HepG2 (cell line): ENCODE measurements at regions not wholly inside any gene's neighbourhood (a gene's known extent, or its start where the extent isn't known, plus 50 kb on each side); places are given as distances from the start of the nearest gene placed in this dataset.

Source experiments
- ATAC-seq: fragments of 200-7000 bp; cut with Tn5 transposase; 3 replicates; pipeline ENCODE4 v1.9.1; 2020; ENCODE audit warnings: mild to moderate bottlenecking, moderate library complexity
- BruUV-seq: library from RNA; stranded (reverse); fragments of 400-500 nt; replicated peaks from 2 replicates; lab custom pipeline; 2021; lab: Mats Ljungman, UMichigan
- CTCF ChIA-PET: fragments of 300-600 bp; formaldehyde crosslinking; extraction: SDS; loops from one replicate; lab custom pipeline; 2021; ENCODE audit warnings: low total read pairs, inconsistent platforms, low intra/inter-chr PET ratio; lab: Yijun Ruan, JAX
- POLR2A ChIA-PET: fragments of 350-600 bp; sonication (Branson Sonifier 250); formaldehyde crosslinking; loops from one replicate; lab custom pipeline; 2020; ENCODE audit warnings: antibody characterized with exemption, inconsistent platforms; lab: Yijun Ruan, JAX
- DNase-seq: peaks from one replicate; pipeline ENCODE4 v3.0.0-alpha.2; 2015; ENCODE audit warnings: low spot score
- FAIRE-seq: peaks from 3 replicates; lab custom pipeline; 2011; peaks lifted over from hg19 to GRCh38; lab: Jason Lieb, UNC
- H2AFZ ChIP-seq: one replicate; pipeline ENCODE4 v1.6.1; 2011; ENCODE audit warnings: low read length, inconsistent platforms
- H3K27ac ChIP-seq: fragments of 300-600 bp; 3 replicates; pipeline ENCODE4 v1.8.0; 2011; ENCODE audit warnings: mixed run types, mild to moderate bottlenecking, mixed read lengths, low read length, inconsistent platforms; ENCODE audit not compliant: insufficient read depth; ENCODE audit errors: extremely low read length
- H3K27me3 ChIP-seq, 2 experiments: fragments of 200-600 bp in 1 of 2; 2 replicates in 1 of 2; 3 replicates in 1 of 2; pipeline versions ENCODE4 v1.6.0 to v1.8.0; 2011; ENCODE audit warnings: low read length in 2 of 2, mild to moderate bottlenecking in 2 of 2, moderate library complexity in 2 of 2, inconsistent platforms in 1 of 2; ENCODE audit not compliant: insufficient read depth in 2 of 2, control insufficient read depth in 1 of 2
- H3K36me3 ChIP-seq, 2 experiments: fragments of 200-600 bp in 1 of 2; replicated peaks in 1 of 2; 2 replicates in 1 of 2; 3 replicates in 1 of 2; pipeline versions ENCODE4 v1.5.1 to v1.8.0; 2011; ENCODE audit warnings: low read length in 2 of 2, inconsistent platforms in 1 of 2; ENCODE audit not compliant: insufficient read depth in 2 of 2, control insufficient read depth in 1 of 2
- H3K4me1 ChIP-seq: 2 replicates; pipeline ENCODE4 v1.5.1; 2012; ENCODE audit warnings: low read length, inconsistent platforms; ENCODE audit not compliant: insufficient read depth
- H3K4me2 ChIP-seq: 2 replicates; pipeline ENCODE4 v1.6.0; 2011; ENCODE audit warnings: low read depth, low read length, inconsistent platforms
- H3K4me3 ChIP-seq, 3 experiments: fragments of 200-600 bp in 1 of 3; sonication (generic), shearing (Covaris generic) in 1 of 3; replicated peaks in 1 of 3; 2 replicates each; pipeline ENCODE4 v1.5.1; 2011 to 2016; ENCODE audit warnings: low read length in 3 of 3, inconsistent platforms in 2 of 3, low read depth in 2 of 3, mild to moderate bottlenecking in 2 of 3, control low read depth in 1 of 3, mixed read lengths in 1 of 3; ENCODE audit not compliant: insufficient read depth in 1 of 3
- H3K79me2 ChIP-seq: one replicate; pipeline ENCODE4 v1.6.1; 2011; ENCODE audit warnings: low read length, inconsistent platforms; ENCODE audit not compliant: insufficient read depth
- H3K9ac ChIP-seq: 2 replicates; pipeline ENCODE4 v1.6.0; 2011; ENCODE audit warnings: mild to moderate bottlenecking, low read depth, low read length, inconsistent platforms; ENCODE audit not compliant: insufficient read depth
- H3K9me3 ChIP-seq: 2 replicates; pipeline ENCODE4 v1.5.1; 2012; ENCODE audit warnings: mild to moderate bottlenecking, low read length
- H4K20me1 ChIP-seq: 2 replicates; pipeline ENCODE4 v1.6.0; 2011; ENCODE audit warnings: inconsistent platforms, mild to moderate bottlenecking, low read length, moderate library complexity; ENCODE audit not compliant: insufficient read depth
- CCDC6 ChIP-seq: sonication (generic); formaldehyde crosslinking; IDR thresholded peaks from 2 replicates; pipeline ENCODE4 v1.8.1; 2022; ENCODE audit warnings: mild to moderate bottlenecking, missing genetic modification reagents, moderate library complexity
- IKZF4 ChIP-seq: sonication (generic); formaldehyde crosslinking; IDR thresholded peaks from 2 replicates; pipeline ENCODE4 v1.5.1; 2020; ENCODE audit warnings: borderline replicate concordance, mild to moderate bottlenecking, low read depth, missing genetic modification reagents; ENCODE audit errors: not compliant biosample characterization
- KDM4B ChIP-seq: sonication (generic); formaldehyde crosslinking; IDR thresholded peaks from 2 replicates; pipeline ENCODE4 v1.4.0; 2020; ENCODE audit warnings: missing genetic modification reagents
- NR2C2 ChIP-seq: sonication (generic); formaldehyde crosslinking; IDR thresholded peaks from 2 replicates; pipeline ENCODE4 v1.4.0; 2020; ENCODE audit warnings: missing genetic modification reagents, mild to moderate bottlenecking, moderate library complexity, borderline replicate concordance
- PCBP2 ChIP-seq: fragments of 200-400 bp; formaldehyde crosslinking; optimal IDR thresholded peaks from 2 replicates; pipeline ENCODE3; 2018; ENCODE audit warnings: low read length, low read depth; ENCODE audit not compliant: poor library complexity, severe bottlenecking
- RNF219 ChIP-seq: sonication (generic); formaldehyde crosslinking; IDR thresholded peaks from 2 replicates; pipeline ENCODE4 v1.5.0; 2020; ENCODE audit warnings: mild to moderate bottlenecking, missing genetic modification reagents
- ZNF124 ChIP-seq: sonication (generic); formaldehyde crosslinking; IDR thresholded peaks from 2 replicates; pipeline ENCODE4 v1.4.0; 2020; ENCODE audit warnings: missing genetic modification reagents
- ZNF33A ChIP-seq: sonication (generic); formaldehyde crosslinking; IDR thresholded peaks from 2 replicates; pipeline ENCODE4 v1.5.1; 2020; ENCODE audit warnings: missing genetic modification reagents, mild to moderate bottlenecking, moderate library complexity, borderline replicate concordance
- WGBS: methylation state at CpG from one replicate; pipeline ENCODE4 v1.1.6; 2017; ENCODE audit warnings: low lambda C conversion rate; 5-methylcytosine and 5-hydroxymethylcytosine counted together
- in situ Hi-C: cut with HindIII; loops from 2 replicates; pipeline ENCODE4 v1.10.0; 2017; ENCODE audit warnings: low pct_unique_long_range_greater_than_20kb; ENCODE audit not compliant: extremely low pct_ligation_motif_present
- intact Hi-C: fragments of 100-400 bp; cut with micrococcal nuclease; formaldehyde crosslinking; loops from one replicate; pipeline ENCODE4 v1.10.0; 2022; ENCODE audit not compliant: unreplicated experiment
- TF ChIP-seq, protein P1 (sequence below): sonication (generic); formaldehyde crosslinking; IDR thresholded peaks from 2 replicates; pipeline ENCODE4 v1.5.1; 2020; ENCODE audit warnings: missing genetic modification reagents, mild to moderate bottlenecking, borderline replicate concordance

- H3K9me3 ChIP-seq = no peaks in the 10 kb centered on the region
- no peaks in the 10 kb centered on the region for H3K79me2 ChIP-seq
- no peak overlapping the region for H3K4me3 ChIP-seq
- H2AFZ ChIP-seq = no peak overlapping the region
- H3K9ac ChIP-seq = no peak overlapping the region
- no peaks in the 10 kb centered on the region for H4K20me1 ChIP-seq
- intact Hi-C loops (no loop called here), in situ Hi-C loops (no loop called here)
- POLR2A ChIA-PET = no interaction called here
- 62% methylated on average over 4 of the region's 4 CpGs for WGBS
- no peak overlapping the region for H3K27ac ChIP-seq
- no peak for TF ChIP-seq PCBP2
- TF ChIP-seq NR2C2 (CRISPR knock-in tag) = no peak
- TF ChIP-seq KDM4B = no peak
- TF ChIP-seq IKZF4 (CRISPR knock-in tag) = no peak
- TF ChIP-seq, protein P1, sequence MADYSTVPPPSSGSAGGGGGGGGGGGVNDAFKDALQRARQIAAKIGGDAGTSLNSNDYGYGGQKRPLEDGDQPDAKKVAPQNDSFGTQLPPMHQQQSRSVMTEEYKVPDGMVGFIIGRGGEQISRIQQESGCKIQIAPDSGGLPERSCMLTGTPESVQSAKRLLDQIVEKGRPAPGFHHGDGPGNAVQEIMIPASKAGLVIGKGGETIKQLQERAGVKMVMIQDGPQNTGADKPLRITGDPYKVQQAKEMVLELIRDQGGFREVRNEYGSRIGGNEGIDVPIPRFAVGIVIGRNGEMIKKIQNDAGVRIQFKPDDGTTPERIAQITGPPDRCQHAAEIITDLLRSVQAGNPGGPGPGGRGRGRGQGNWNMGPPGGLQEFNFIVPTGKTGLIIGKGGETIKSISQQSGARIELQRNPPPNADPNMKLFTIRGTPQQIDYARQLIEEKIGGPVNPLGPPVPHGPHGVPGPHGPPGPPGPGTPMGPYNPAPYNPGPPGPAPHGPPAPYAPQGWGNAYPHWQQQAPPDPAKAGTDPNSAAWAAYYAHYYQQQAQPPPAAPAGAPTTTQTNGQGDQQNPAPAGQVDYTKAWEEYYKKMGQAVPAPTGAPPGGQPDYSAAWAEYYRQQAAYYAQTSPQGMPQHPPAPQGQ (CRISPR knock-in tag) = no peak
- no peak for TF ChIP-seq ZNF33A (CRISPR knock-in tag)
- no peak for TF ChIP-seq RNF219 (CRISPR knock-in tag)
- no peak for TF ChIP-seq CCDC6 (CRISPR knock-in tag)
- no peak for TF ChIP-seq ZNF124 (CRISPR knock-in tag)
- no TSS peak for BruUV-seq
- CTCF ChIA-PET = interaction anchor here (0.6 kb wide), 1 partner anchor 110 kb away, joined by 3 read pairs; no protein-coding TSS in a partner anchor
- ATAC-seq (no peak), DNase-seq (no peak), FAIRE-seq (no peak)
- H3K4me2 ChIP-seq = no peak overlapping the region
- H3K36me3 ChIP-seq = no peaks in the 10 kb centered on the region
- H3K4me1 ChIP-seq = no peaks in the 10 kb centered on the region
- H3K27me3 ChIP-seq = peaks cover 0 to 26% of the 10 kb centered on the region in 2 experiments; a peak in 2 of 5 replicates
Measured at GRCh38 chr1:53388963-53389362, 61.1 kb upstream of the LRP8 start.
